Activated T-helper 1 cell treated with Interleukin-2 at 50 U/mL for 16 hours (primary cell): ENCODE measurements at regions not wholly inside any gene's neighbourhood (a gene's known extent, or its start where the extent isn't known, plus 50 kb on each side); places are given as distances from the start of the nearest gene placed in this dataset.
"Not testable (repeated sequence)": the region's sequence is repeated elsewhere in the genome, so short reads cannot be mapped to it uniquely, and the experiment has no call there.

ENCODE experiments used
- DNase-seq: peaks from one replicate; pipeline ENCODE4 v3.0.0-alpha.2; 2020; ENCODE audit warnings: low read depth

DNA sequence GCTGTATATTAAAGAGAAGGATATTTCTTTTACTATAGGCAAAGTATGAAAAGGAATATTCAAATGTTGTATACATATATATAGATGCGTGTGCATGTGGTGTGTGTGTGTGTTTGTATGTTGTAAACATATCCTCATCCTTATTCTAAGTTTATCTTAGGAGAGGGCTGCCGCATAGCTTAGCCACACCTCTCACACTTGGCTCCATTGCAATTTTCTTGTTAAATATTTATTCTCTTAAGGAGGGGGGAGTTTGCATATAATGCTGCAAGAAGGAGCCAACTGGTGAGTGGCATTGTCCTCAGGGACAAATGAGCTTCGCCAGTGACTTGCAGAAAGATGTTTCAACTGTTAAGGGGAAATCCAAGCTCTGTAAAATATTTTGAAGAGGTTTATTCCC, 360.1 kb upstream of the RND3 start:
- DNase-seq = no peak

DNA sequence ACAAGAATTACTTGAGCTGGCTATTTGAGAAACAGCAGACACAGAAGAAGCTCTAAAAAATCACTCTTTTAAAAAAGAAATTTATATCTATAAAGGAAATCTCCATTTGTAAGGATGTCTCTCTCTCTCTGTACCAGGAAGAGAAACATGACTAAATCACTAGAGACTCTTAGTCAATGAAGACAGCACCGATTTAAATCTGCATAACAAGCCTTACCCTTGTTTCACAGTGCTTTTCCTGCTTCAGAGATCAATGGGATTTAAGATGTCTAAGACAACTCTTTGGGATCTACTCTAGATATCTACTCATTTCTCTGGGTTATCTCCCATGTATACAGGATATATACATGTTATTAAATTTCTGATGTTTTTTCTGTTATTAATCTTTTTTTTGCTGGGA, 359.2 kb upstream of the RND3 start:
- DNase-seq = no peak

DNA sequence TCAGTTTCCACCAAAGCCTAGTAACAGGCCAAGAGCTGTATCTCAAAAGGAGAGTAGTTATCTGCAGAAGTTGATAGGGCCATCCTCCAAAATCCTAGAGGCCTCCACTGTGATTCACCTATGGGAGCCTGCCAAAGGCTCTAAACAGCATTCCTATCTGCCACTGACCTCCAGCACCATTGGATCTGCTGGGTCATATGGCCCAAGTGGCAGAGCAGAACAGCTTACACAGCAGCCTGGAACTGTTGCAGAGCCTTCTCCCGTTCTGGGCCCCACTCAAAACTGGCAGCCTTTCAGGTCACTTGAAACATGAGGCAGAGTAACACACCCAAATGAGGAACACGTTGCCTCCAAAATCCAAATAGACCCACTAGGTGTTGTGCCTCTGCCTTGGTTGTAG, 345.2 kb upstream of the RND3 start:
- DNase-seq = no peak

DNA sequence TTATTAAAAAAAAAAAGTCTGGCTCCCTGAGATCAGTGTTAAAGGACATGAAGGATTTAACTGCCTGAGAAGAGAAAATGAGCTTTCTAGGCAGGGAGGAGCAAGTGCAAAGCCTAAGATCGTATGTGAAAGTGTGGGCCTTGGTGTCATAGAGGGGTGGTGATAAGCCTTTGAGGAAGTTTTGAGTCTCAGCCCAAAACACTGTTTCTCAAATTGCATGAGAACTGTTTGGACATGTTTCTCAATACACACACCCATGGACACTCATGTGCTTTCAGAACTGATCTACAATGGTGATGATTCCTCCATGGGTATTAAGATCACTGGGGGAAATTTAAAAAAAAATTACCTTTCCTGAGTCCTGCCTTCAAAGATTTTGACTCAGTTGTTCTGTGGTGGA, 336.7 kb upstream of the RND3 start:
- DNase-seq = no peak

DNA sequence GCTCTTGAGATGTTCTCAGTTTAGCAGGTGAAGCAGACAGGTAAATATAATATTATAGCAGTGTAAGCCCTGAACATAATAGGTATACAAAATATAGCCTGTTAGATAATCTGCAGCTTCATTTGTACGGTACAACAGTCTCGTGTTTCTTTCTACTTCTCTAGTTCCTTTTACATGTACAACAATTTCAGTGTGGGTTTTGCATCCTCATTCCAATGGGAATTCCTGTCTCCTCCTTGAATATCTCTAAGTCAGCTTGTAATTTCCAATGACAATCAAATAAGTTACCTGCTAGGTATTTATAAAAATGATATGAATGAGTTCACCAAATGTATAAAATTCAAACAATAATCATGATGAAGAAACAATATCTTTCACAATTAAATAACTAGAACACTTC, 330.0 kb upstream of the RND3 start:
- no peak for DNase-seq

DNA sequence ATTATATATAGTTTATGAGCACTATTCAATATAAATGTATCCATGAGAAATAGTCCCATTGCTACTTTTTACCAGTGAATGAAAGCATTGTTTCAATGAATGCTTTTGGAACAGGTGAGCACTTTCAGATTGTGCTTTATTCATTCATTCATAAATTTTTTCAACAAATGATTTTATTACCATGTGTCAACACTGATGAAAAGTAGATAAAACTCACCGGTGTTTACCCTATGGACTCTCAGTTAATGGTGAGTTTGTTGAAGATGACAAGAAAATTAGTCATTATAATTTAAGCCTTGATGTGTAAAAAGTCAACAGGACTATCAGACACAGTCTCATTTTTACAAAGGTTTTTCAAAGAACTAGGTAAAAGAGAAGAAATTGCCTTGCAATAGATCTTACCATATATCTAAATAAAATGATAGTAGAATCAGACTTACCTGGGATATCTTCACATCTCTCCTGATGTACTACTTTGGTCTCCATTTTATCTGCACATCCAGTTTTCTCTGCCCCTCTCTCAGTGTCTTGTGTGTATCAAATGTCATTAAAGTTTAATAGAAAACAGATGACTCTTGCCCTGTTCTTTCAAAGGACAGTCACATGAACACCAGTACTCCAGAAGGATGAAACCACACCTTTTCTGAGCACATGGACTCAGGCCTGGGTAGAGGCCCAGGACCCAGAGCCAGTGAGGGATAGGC, 325.3 kb upstream of the RND3 start:
- no peak for DNase-seq

DNA sequence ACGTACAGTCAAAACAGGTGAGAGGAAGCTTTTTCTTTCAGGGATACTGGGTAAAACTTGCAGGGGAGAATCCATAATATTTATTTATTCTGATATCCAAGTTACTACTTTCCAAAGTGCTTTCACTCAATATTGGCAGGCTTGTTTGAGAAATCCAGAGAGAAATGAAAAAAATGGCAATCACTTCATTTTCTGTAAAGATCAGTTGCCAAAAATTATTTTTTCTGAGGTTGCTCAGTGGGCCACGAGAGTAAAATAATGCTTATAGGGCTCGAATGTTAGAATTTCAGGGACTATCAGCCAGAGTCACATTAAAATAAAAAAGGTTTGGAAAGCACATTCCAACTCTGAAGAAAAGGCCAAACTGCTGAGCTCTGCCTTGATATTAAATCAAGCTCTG, 324.6 kb upstream of the RND3 start:
- DNase-seq = no peak

DNA sequence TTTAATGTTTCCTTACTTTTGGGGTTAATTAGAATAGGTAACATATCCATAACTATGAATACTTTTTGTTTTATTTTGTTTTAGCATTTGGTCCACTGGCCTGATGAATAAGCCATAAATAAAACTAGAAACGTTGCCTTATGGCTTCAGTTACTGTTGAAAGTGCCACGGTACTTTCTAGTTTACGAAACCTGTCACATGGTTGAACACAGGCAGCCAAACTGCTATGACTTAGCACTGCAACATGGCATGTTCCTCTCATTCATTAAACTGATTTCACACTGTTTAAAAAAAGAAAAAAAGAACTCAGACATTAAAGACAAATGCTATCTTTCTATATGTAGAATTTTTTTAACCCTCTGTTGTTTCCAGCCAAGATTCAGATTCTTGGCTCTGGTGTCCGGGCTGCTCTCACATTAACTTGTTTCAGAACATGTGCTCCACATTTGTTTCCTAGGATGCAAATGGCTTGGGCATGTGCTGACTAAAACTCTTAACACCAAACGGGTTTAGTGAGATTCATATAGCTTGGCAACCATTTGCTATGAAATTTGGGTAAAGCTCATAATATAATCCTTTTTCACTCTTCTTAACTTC, 323.9 kb upstream of the RND3 start:
- no peak for DNase-seq

DNA sequence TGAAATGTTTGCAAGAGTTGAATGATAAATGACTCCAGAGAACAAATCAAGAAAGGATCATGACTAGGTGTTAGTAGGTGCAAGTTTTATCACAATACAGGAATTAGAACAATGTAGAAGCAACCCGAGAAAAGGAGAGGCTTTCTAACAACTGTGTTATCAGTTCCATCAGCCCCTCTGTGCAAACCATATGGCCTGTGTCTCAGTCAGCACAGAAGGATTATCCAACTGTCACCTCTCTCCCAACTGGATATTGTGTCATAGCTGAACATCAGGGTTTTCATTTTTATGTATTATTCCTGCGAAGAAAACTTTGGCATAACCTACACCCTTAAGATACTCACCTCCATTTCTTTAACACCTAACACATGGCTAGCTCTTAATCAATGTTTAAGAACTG, 321.6 kb upstream of the RND3 start:
- DNase-seq = no peak

DNA sequence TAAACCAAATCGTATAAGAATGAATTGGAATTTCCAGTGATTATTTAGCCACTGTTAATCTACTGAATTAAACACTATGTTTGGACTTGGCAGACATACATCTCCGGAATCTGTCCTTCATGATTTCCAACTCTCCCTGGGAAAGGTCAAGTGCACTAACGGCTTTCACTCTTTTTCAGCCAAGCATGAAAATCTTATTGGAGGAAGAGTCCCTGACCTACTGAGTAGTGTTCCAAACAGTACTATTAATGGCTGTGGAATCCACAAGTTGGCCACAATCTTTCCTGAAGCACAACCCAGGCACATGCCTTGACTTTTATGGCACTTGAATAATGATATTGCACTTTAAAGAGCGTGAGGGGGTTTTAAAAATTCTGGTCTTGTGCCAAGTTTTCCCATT, 318.9 kb upstream of the RND3 start:
- DNase-seq = no peak

DNA sequence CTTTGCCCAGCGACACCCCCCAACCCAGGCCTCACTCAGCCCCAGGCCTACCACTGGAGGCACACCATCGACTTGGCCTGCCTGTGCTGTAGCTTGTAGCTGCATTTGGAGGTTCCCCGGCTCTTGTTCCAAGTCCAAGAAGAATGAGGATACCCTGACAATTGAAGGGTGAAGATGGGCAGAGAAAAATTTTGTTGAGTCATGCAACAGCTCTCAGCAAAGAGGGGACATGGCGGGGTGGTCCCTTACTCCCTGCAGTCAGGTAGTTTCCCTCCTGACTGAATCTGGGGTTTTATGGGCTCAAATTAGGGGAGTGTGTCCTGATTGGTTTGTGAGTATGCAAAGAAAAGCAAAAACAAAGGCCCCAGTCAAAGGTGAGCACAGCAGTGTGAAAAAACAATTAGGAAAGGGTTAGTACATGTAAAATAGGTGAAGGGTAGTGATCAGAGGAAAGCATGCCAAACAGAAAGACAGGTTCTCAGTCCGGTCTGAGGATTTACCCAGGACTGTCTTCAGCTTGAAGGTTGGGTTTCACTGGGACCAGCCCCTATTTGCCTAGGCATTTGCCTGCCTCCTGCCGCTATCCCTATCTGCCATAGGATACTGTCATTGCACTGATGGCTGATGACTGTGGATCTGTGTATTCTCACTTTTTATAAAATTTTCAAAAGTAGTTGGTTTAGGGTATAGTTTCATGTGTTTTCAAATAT, 316.4 kb upstream of the RND3 start:
- no peak for DNase-seq

DNA sequence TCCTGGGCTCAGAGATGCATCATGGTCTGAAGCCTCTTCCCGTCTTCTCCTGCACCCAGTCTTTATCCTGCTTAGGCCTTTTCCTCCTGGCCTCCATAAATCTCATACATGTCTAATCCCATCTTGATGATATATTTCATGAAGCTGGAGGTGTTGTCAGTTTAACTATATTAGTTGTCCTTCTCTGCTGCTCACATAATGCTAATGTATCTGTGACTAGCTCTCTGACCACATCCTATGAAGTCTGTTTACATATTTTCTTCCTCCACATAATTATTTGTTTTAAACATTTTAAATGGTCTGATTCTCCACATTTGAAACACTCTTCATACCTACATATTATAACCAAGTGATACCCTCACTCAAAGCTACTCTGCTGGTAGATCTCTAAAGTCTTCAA, 315.2 kb upstream of the RND3 start:
- no peak for DNase-seq

DNA sequence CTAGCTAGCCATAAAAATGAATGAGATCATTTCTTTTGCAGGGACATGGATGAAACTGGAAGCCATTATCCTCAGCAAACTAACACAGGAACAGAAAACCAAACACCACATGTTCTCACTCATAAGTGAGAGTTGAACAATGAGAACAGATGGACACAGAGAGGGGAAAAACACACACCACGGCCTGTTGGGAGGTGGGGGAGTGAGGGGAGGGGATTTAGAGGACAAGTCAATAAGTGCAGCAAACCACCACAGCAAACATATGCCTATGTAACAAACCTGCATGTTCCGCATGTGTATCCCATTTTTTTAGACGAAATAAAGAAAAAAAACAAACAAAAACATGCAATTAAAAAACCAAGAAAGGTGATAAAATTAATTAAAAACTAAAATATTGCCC, 308.8 kb upstream of the RND3 start:
- not testable (repeated sequence) for DNase-seq

DNA sequence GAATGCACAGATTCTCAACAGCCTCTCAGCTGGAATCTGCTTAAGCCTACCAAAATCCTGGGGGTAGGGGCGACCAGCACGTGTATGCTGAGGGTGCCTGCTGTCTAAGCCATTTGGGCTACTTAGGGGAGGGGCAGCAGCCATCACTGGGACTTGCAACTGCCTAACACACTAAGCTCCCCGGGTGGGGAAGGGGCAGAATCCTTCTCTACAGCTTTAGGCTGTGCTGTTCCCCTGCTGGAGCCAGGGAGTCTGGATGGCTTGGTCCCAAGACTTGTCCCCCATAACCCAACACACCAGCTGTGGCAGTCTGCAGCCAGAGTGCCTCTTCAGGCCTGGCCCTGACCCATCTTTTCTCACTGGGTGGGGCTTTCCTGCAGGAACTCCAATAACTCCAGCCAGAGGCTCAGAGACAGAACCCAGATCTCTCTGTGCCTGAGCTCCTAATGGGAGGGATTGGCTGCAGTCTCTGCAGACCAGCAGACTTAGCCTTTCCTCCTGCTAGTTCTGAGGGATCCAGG, 305.4 kb upstream of the RND3 start:
- no peak for DNase-seq

DNA sequence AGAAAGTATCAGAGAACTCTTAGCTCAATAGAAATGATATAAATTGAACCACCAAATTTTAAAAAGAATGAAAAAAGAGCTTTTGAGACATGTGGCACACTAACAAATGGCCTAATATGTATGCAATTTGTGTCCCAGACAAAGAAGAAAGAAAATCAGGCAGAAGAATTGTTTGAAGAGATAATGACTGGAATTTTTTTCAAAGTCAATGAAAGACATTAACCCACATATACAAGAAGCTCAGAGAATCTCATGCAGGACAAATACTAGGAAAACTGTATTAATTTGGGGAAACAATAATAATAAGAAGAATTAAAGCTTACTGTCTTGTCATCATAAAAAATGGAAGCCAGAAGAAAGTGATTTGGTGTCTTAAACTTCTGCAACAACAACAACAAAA, 304.1 kb upstream of the RND3 start:
- DNase-seq = no peak

DNA sequence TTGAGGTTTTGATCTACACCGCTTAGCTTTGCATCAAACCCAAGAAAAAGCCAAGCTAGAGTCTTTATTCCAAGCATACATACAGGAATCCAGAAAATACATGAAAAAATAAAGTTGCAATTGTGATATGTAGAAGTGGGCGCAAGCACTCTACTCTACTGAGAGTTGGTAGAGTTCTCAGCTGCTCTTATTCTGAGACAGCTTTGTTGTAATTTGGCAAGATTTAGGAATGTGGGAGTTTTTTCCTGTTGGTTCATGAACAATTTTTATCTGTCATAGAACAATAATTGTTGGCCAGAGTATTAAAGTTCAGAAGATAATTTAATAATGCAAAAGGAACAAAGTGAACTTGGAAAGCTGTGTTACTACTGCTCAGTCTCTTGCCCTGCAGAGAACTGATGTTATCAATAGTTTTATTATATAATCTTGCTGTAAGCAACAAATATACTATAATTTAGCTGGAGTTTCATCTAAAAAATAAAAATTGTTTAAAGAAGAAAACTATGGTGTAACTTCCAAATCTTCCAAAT, 302.0 kb upstream of the RND3 start:
- DNase-seq = no peak

DNA sequence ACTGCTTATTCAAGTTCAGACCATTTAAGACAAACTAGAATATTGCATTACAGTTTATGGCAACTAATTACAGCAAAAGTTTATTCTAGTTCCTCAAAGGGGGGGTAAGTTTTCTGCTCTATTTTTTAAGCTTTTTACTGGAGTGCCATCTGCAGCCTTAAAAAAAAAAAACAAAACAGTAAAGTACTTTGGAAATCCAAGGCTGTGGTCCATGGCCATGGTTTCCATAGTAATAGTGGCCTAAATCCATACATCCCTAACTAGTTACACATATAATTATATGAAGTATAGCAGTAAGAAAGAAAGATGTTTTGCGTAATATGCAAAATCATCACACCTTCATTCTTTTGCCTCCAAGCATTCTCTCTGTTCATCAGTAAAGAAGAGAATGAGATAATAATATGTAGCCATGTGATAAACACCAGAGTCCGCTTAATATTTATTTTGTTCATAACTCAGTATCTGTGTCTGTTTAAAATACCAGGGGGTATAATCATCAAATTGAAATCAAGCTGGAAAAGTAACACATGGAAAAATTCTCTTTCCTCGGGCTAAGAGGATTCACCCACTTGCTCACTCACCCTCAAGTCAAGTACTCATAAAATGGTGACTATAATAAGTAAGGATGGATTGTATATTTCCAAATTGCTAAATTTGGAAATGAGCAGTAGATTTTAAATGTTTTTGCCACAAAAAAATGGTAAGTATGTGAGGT, 301.1 kb upstream of the RND3 start:
- no peak for DNase-seq

DNA sequence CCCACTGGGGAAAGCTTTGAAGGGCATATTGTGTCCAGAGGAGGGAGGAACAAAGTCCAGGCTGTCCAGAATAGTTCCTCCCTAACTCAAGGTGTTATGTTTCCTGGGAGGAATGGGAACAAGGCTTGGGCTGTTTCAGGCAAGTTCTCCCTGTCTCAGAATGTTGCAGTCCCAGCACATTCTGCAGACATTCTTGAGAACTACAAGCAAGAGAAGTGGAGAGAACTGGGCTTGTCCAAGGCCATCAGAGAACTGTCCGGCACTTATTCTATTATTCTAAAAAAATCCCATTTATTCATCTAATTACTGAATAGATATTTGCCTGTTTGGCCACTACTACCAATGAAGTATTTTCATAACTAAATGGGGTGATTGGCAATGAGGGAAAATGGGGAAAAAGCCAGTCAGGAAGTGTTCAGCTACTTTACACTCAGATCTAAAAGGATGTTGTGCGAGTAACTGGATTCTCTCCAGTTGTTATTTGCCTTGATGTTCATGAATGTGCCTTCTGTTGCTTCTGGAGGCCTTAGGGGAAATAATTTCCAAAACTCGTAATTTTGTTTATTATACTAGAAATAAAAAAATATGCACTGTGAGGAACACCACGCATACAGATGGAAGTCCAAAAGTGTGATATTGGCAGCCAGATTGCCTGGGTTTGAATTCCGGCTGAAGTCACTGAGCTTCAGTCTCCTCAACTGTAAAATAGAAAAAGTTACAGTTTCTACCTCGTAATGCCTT, 300.1 kb upstream of the RND3 start:
- no peak for DNase-seq

DNA sequence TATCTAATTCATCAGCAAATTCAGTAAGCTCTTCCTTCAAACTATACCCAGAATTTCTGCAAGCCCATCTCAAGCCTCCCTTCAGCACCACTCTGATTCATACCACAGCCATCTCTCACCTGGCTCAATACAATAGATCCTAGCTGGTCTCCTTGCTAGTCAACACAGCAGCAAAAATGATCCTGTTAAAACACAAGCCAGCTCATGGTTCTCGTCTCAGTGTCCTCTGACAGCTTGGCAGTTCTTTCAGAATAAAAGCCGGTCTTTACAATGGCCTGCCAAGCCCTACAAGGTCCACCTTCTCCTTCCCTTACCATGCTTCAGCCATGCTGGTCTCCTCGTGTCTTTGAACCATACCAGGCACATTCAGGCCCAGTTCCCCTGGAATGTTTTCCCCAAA, 296.9 kb upstream of the RND3 start:
- DNase-seq = no peak

DNA sequence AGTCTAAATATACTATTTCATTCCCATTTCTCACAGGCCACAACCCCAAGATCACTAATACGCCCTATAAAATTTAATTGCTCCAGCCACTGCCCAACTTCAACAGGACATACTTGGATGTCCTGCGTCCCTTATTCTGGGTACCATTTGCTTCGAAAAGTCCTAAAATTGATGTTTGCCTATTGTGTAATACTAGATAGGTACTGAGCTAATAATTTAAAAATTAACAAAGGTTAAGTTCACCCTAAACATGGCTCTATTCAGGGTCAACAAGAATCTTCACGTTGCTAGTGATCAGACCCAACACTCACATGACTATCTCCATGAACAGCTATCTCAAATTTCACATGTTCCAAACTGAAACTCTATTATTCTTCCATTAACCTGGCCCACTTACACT, 296.4 kb upstream of the RND3 start:
- DNase-seq = no peak

DNA sequence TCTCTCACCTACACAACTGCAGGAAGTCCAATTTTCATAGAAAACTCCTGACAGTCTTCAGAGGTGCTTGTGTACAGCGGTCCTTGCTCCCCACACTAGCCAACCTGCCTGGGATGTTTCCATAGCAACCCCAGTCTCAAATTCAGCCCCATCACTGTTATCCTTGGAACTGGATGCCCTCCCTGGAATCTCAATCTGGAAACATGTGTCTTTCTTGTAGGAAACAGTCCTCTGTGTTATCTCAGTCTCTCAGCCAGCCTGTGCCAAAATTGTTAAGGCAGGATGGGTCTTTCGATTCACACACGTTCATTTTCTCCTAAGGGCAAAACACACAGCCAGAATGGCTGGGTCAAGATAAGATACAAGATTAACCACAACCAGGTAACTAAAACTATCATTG, 295.5 kb upstream of the RND3 start:
- DNase-seq = no peak

DNA sequence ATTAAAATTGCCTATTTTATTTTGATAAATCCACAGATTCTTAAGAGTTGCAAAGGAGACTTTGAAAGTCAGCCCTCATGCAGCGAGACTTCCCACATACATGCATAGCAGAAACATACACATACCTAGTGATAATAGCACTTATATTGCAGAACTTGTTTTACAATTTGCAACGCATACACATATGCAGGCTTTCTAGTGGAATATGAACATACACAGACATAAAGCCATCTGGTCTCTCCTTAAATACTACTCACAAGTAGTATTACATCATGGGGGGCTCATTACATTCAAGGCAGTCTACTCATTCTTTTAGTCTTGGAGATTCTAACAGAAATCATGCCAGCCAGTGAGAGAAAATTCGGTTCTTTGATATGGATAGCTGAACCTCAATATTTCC, 295.1 kb upstream of the RND3 start:
- DNase-seq = no peak
